Activated CD4-positive, alpha-beta memory T cell treated with anti-CD3 and anti-CD28 coated beads, Interleukin-2, amount 10 ng/mL, durations not matched to agents 7 days and 5 days (primary cell): ENCODE measurements at regions not wholly inside any gene's neighbourhood (a gene's known extent, or its start where the extent isn't known, plus 50 kb on each side); places are given as distances from the start of the nearest gene placed in this dataset.

Source experiments
- CTCF ChIA-PET: fragments of 350-600 bp; sonication (Branson Sonifier 250); formaldehyde crosslinking; loops from one replicate; lab custom pipeline; 2021; ENCODE audit warnings: antibody characterized with exemption, inconsistent platforms; lab: Charles Lee
- POLR2A ChIA-PET: fragments of 350-600 bp; sonication (Branson Sonifier 250); formaldehyde crosslinking; loops from one replicate; lab custom pipeline; 2021; ENCODE audit warnings: antibody characterized with exemption; lab: Charles Lee
- DNase-seq: peaks from one replicate; pipeline ENCODE4 v3.0.0-alpha.2; 2020
- H3K27ac Mint-ChIP-seq: one replicate; pipeline ENCODE4 v1.8.0; 2021; ENCODE audit warnings: mild to moderate bottlenecking, mixed read lengths
- H3K27me3 Mint-ChIP-seq: one replicate; pipeline ENCODE4 v1.8.0; 2021; ENCODE audit warnings: mixed read lengths
- H3K36me3 Mint-ChIP-seq: one replicate; pipeline ENCODE4 v1.8.0; 2021; ENCODE audit warnings: low read depth, mixed read lengths
- H3K4me1 Mint-ChIP-seq: one replicate; pipeline ENCODE4 v1.8.0; 2021; ENCODE audit warnings: mixed read lengths
- H3K4me3 Mint-ChIP-seq: one replicate; pipeline ENCODE4 v1.8.0; 2021; ENCODE audit warnings: mild to moderate bottlenecking, mixed read lengths
- H3K9me3 Mint-ChIP-seq: one replicate; pipeline ENCODE4 v1.8.0; 2021; ENCODE audit warnings: mixed read lengths

- no peak for DNase-seq
- ChIA-PET CTCF (no interaction called here), POLR2A (no interaction called here)
- Mint-ChIP-seq H3K36me3 (no peaks in the 10 kb centered on the region), H3K4me3 (no peak overlapping the region), H3K9me3 (no peaks in the 10 kb centered on the region), H3K27ac (no peak overlapping the region), H3K27me3 (peaks cover 5% of the 10 kb centered on the region), H3K4me1 (no peaks in the 10 kb centered on the region)
Observed at GRCh38 chr20:10724449-10725173, 50.8 kb upstream of the JAG1 start.

GRCh38 chr20:10728873-10729670, 55.3 kb upstream of the JAG1 start:
- no peak for DNase-seq
- no peaks in the 10 kb centered on the region for H3K36me3 Mint-ChIP-seq
- H3K27ac Mint-ChIP-seq, result no peak overlapping the region
- no peaks in the 10 kb centered on the region for H3K4me1 Mint-ChIP-seq
- H3K4me3 Mint-ChIP-seq, result no peak overlapping the region
- H3K27me3 Mint-ChIP-seq, result peaks cover 2% of the 10 kb centered on the region
- ChIA-PET POLR2A (no interaction called here), CTCF (no interaction called here)
- no peaks in the 10 kb centered on the region for H3K9me3 Mint-ChIP-seq

GRCh38 chr20:10729785-10730184, 56.0 kb upstream of the JAG1 start:
- POLR2A ChIA-PET, result no interaction called here
- no peak overlapping the region for H3K4me3 Mint-ChIP-seq

GRCh38 chr20:10730629-10731183, 56.9 kb upstream of the JAG1 start:
- POLR2A ChIA-PET, result no interaction called here
- Mint-ChIP-seq H3K36me3 (no peaks in the 10 kb centered on the region), H3K27ac (no peak overlapping the region), H3K27me3 (peaks cover 2% of the 10 kb centered on the region), H3K4me1 (no peaks in the 10 kb centered on the region), H3K9me3 (no peaks in the 10 kb centered on the region), H3K4me3 (no peak overlapping the region)
- no peak for DNase-seq
- CTCF ChIA-PET, result no interaction called here

More at GRCh38 chr20:10729785-10730184, 56.0 kb upstream of the JAG1 start:
- DNase-seq, result no peak
- CTCF ChIA-PET, result no interaction called here
- Mint-ChIP-seq H3K27ac (no peak overlapping the region), H3K9me3 (no peaks in the 10 kb centered on the region), H3K27me3 (peaks cover 2% of the 10 kb centered on the region), H3K4me1 (no peaks in the 10 kb centered on the region), H3K36me3 (no peaks in the 10 kb centered on the region)

- ChIA-PET POLR2A (no interaction called here), CTCF (no interaction called here)
- Mint-ChIP-seq H3K27me3 (no peaks in the 10 kb centered on the region), H3K4me3 (no peak overlapping the region), H3K27ac (no peak overlapping the region), H3K9me3 (no peaks in the 10 kb centered on the region), H3K4me1 (no peaks in the 10 kb centered on the region), H3K36me3 (no peaks in the 10 kb centered on the region)
- no peak for DNase-seq
Observed at GRCh38 chr20:10731190-10731965, 57.6 kb upstream of the JAG1 start.

- Mint-ChIP-seq H3K9me3 (no peaks in the 10 kb centered on the region), H3K4me1 (no peaks in the 10 kb centered on the region), H3K36me3 (no peaks in the 10 kb centered on the region), H3K27me3 (peaks cover 5% of the 10 kb centered on the region), H3K4me3 (no peak overlapping the region), H3K27ac (no peak overlapping the region)
- no peak for DNase-seq
- POLR2A ChIA-PET, result no interaction called here
- CTCF ChIA-PET, result no interaction called here
Observed at GRCh38 chr20:10733122-10733521, 59.3 kb upstream of the JAG1 start.

GRCh38 chr20:10735195-10735949, 61.6 kb upstream of the JAG1 start:
- CTCF ChIA-PET, result no interaction called here

GRCh38 chr20:10739134-10739533, 65.3 kb upstream of the JAG1 start:
- Mint-ChIP-seq H3K4me1 (no peaks in the 10 kb centered on the region), H3K4me3 (no peak overlapping the region), H3K27ac (no peak overlapping the region), H3K36me3 (no peaks in the 10 kb centered on the region), H3K27me3 (peaks cover 12% of the 10 kb centered on the region), H3K9me3 (no peaks in the 10 kb centered on the region)
- ChIA-PET CTCF (no interaction called here), POLR2A (no interaction called here)
- no peak for DNase-seq

More at GRCh38 chr20:10735195-10735949, 61.6 kb upstream of the JAG1 start:
- POLR2A ChIA-PET, result no interaction called here
- H3K27me3 Mint-ChIP-seq, result peaks cover 9% of the 10 kb centered on the region
- H3K4me3 Mint-ChIP-seq, result no peak overlapping the region
- DNase-seq, result no peak
- no peak overlapping the region for H3K27ac Mint-ChIP-seq
- no peaks in the 10 kb centered on the region for H3K9me3 Mint-ChIP-seq
- no peaks in the 10 kb centered on the region for H3K4me1 Mint-ChIP-seq
- no peaks in the 10 kb centered on the region for H3K36me3 Mint-ChIP-seq

GRCh38 chr20:10739566-10739965, 65.8 kb upstream of the JAG1 start:
- Mint-ChIP-seq H3K9me3 (no peaks in the 10 kb centered on the region), H3K27me3 (peaks cover 12% of the 10 kb centered on the region), H3K4me3 (no peak overlapping the region), H3K36me3 (no peaks in the 10 kb centered on the region), H3K4me1 (no peaks in the 10 kb centered on the region), H3K27ac (no peak overlapping the region)
- CTCF ChIA-PET, result no interaction called here
- DNase-seq, result no peak
- POLR2A ChIA-PET, result no interaction called here

- Mint-ChIP-seq H3K4me1 (no peaks in the 10 kb centered on the region), H3K9me3 (no peaks in the 10 kb centered on the region), H3K36me3 (no peaks in the 10 kb centered on the region), H3K4me3 (no peak overlapping the region), H3K27ac (no peak overlapping the region), H3K27me3 (peaks cover 12% of the 10 kb centered on the region)
- CTCF ChIA-PET, result no interaction called here
- POLR2A ChIA-PET, result no interaction called here
- DNase-seq, result no peak
Observed at GRCh38 chr20:10741060-10741459, 67.3 kb upstream of the JAG1 start.

GRCh38 chr20:10745790-10746189, 72.0 kb upstream of the JAG1 start:
- ChIA-PET CTCF (no interaction called here), POLR2A (no interaction called here)
- Mint-ChIP-seq H3K36me3 (no peaks in the 10 kb centered on the region), H3K4me3 (no peak overlapping the region), H3K9me3 (no peaks in the 10 kb centered on the region), H3K27ac (no peak overlapping the region), H3K4me1 (no peaks in the 10 kb centered on the region), H3K27me3 (peaks cover 3% of the 10 kb centered on the region)
- no peak for DNase-seq

- H3K9me3 Mint-ChIP-seq, result no peaks in the 10 kb centered on the region
- H3K36me3 Mint-ChIP-seq, result no peaks in the 10 kb centered on the region
- DNase-seq, result no peak
- no peaks in the 10 kb centered on the region for H3K27me3 Mint-ChIP-seq
- H3K27ac Mint-ChIP-seq, result no peak overlapping the region
- H3K4me3 Mint-ChIP-seq, result no peak overlapping the region
- ChIA-PET POLR2A (no interaction called here), CTCF (no interaction called here)
- no peaks in the 10 kb centered on the region for H3K4me1 Mint-ChIP-seq
Observed at GRCh38 chr20:10747019-10747418, 73.2 kb upstream of the JAG1 start.
